CMK (cell line): ENCODE measurements at regions not wholly inside any gene's neighbourhood (a gene's known extent, or its start where the extent isn't known, plus 50 kb on each side); places are given as distances from the start of the nearest gene placed in this dataset.

Experiments used
- DNase-seq: peaks from one replicate; pipeline ENCODE4 v3.0.0-alpha.2; 2010; ENCODE audit warnings: low read depth

GRCh38 chr2:146228020-146228393, 1616.8 kb upstream of the ACVR2A start:
- no peak for DNase-seq

GRCh38 chr2:146227152-146228019, 1617.4 kb upstream of the ACVR2A start:
- no peak for DNase-seq

GRCh38 chr2:146226077-146226476, 1618.8 kb upstream of the ACVR2A start:
- no peak for DNase-seq

GRCh38 chr2:146221826-146222225, 1623.0 kb upstream of the ACVR2A start:
- DNase-seq = no peak

GRCh38 chr2:146220957-146221356, 1623.9 kb upstream of the ACVR2A start:
- DNase-seq = no peak

GRCh38 chr2:146214394-146214929, 1630.4 kb upstream of the ACVR2A start:
- DNase-seq = no peak

- no peak for DNase-seq
Measured at GRCh38 chr2:146213674-146214073, 1631.2 kb upstream of the ACVR2A start.

GRCh38 chr2:146212602-146213001, 1632.2 kb upstream of the ACVR2A start:
- no peak for DNase-seq

GRCh38 chr2:146209842-146210275, 1635.0 kb upstream of the ACVR2A start:
- no peak for DNase-seq

- DNase-seq = no peak
Measured at GRCh38 chr2:146207901-146208300, 1636.9 kb upstream of the ACVR2A start.

GRCh38 chr2:146207417-146207816, 1637.4 kb upstream of the ACVR2A start:
- no peak for DNase-seq

- DNase-seq = no peak
Measured at GRCh38 chr2:146203064-146203624, 1641.7 kb upstream of the ACVR2A start.

- DNase-seq = no peak
Measured at GRCh38 chr2:146193619-146194018, 1651.2 kb upstream of the ACVR2A start.

GRCh38 chr2:146189541-146189940, 1655.3 kb upstream of the ACVR2A start:
- no peak for DNase-seq

GRCh38 chr2:146173934-146174333, 1654.0 kb upstream of the ZEB2 start:
- DNase-seq = no peak

- no peak for DNase-seq
Measured at GRCh38 chr2:146161256-146161882, 1641.5 kb upstream of the ZEB2 start.

- DNase-seq = no peak
Measured at GRCh38 chr2:146158072-146158674, 1638.3 kb upstream of the ZEB2 start.

- no peak for DNase-seq
Measured at GRCh38 chr2:146147448-146148012, 1627.6 kb upstream of the ZEB2 start.

GRCh38 chr2:146143971-146144370, 1624.1 kb upstream of the ZEB2 start:
- DNase-seq = no peak

GRCh38 chr2:146138820-146139219, 1618.9 kb upstream of the ZEB2 start:
- DNase-seq = no peak

GRCh38 chr2:146135245-146135644, 1615.3 kb upstream of the ZEB2 start:
- DNase-seq = no peak

GRCh38 chr2:146131785-146132184, 1611.9 kb upstream of the ZEB2 start:
- no peak for DNase-seq
